ENCODE measurements at regions not wholly inside any gene's neighbourhood (a gene's known extent, or its start where the extent isn't known, plus 50 kb on each side); places are given as distances from the start of the nearest gene placed in this dataset.
A peak's percentile ranks its signal among the peaks of the same experiment; 100 is the strongest.

- DNase-seq, result no peak
Measured at GRCh38 chr3:176931991-176932390, 265.3 kb downstream of the TBL1XR1 start.

- DNase-seq, result no peak
Measured at GRCh38 chr3:176930942-176931341, 266.3 kb downstream of the TBL1XR1 start.

- DNase-seq, result no peak
Measured at GRCh38 chr3:176928582-176928931, 268.7 kb downstream of the TBL1XR1 start.

- DNase-seq, result no peak
Measured at GRCh38 chr3:176927706-176928581, 269.3 kb downstream of the TBL1XR1 start.

- no peak for DNase-seq
Measured at GRCh38 chr3:176927280-176927679, 270.0 kb downstream of the TBL1XR1 start.

- no peak for DNase-seq
Measured at GRCh38 chr3:176926688-176927087, 270.6 kb downstream of the TBL1XR1 start.

- no peak for DNase-seq
Measured at GRCh38 chr3:176926034-176926433, 271.2 kb downstream of the TBL1XR1 start.

GRCh38 chr3:176920766-176921160 lies 276.5 kb downstream of the TBL1XR1 start:
- DNase-seq, result no peak

- peak; percentile 67 for DNase-seq
Measured at GRCh38 chr3:176919836-176920765, 277.2 kb downstream of the TBL1XR1 start.

- no peak for DNase-seq
Measured at GRCh38 chr3:176916777-176917176, 280.5 kb downstream of the TBL1XR1 start.

- DNase-seq, result no peak
Measured at GRCh38 chr3:176914764-176915163, 282.5 kb downstream of the TBL1XR1 start.

GRCh38 chr3:176911579-176911978 lies 285.7 kb downstream of the TBL1XR1 start:
- no peak for DNase-seq

- no peak for DNase-seq
Measured at GRCh38 chr3:176909044-176909443, 288.2 kb downstream of the TBL1XR1 start.

- DNase-seq, result peak; percentile 49
Measured at GRCh38 chr3:176906046-176906905, 291.0 kb downstream of the TBL1XR1 start.

GRCh38 chr3:176905331-176905730 lies 292.0 kb downstream of the TBL1XR1 start:
- DNase-seq, result no peak

GRCh38 chr3:176904506-176904905 lies 292.8 kb downstream of the TBL1XR1 start:
- DNase-seq, result no peak

GRCh38 chr3:176896640-176897039 lies 300.6 kb downstream of the TBL1XR1 start:
- no peak for DNase-seq

- DNase-seq, result no peak
Measured at GRCh38 chr3:176896165-176896564, 301.1 kb downstream of the TBL1XR1 start.

GRCh38 chr3:176879710-176880109 lies 317.6 kb downstream of the TBL1XR1 start:
- no peak for DNase-seq

GRCh38 chr3:176873261-176873660 lies 324.0 kb downstream of the TBL1XR1 start:
- DNase-seq, result no peak

- DNase-seq, result no peak
Measured at GRCh38 chr3:176872771-176873209, 324.5 kb downstream of the TBL1XR1 start.

GRCh38 chr3:176870451-176870850 lies 326.8 kb downstream of the TBL1XR1 start:
- DNase-seq, result no peak
